A549 (cell line): ENCODE measurements at regions not wholly inside any gene's neighbourhood (a gene's known extent, or its start where the extent isn't known, plus 50 kb on each side); places are given as distances from the start of the nearest gene placed in this dataset.
A peak's percentile ranks its signal among the peaks of the same experiment; 100 is the strongest.

Source experiments
- ATAC-seq, 2 experiments: fragments of 200-7000 bp in 1 of 2; fragments of >200 bp in 1 of 2; cut with Nextera tagmentation in 1 of 2; cut with Tn5 transposase in 1 of 2; 3 replicates each; pipeline versions ENCODE4 v1.8.0 to v1.9.1; 2018 to 2020; ENCODE audit warnings: mild to moderate bottlenecking in 1 of 2, moderate library complexity in 1 of 2
- CTCF ChIA-PET: fragments of 300-600 bp; sonication (Branson Sonifier 250); formaldehyde crosslinking; extraction: SDS; loops from one replicate; lab custom pipeline; 2021; ENCODE audit warnings: antibody characterized with exemption, inconsistent platforms; lab: Yijun Ruan, JAX
- POLR2A ChIA-PET: fragments of 350-600 bp; formaldehyde crosslinking; extraction: SDS; loops from one replicate; lab custom pipeline; 2021; ENCODE audit warnings: antibody characterized with exemption, inconsistent platforms; lab: Yijun Ruan, JAX
- DNase-seq, 2 experiments: peaks; one replicate each; pipeline versions ENCODE4 v3.0.0 to v3.0.0-alpha.2; 2011 to 2016; ENCODE audit warnings: low read depth in 1 of 2, low spot score in 1 of 2
- FAIRE-seq: peaks from 2 replicates; lab custom pipeline; 2011; peaks lifted over from hg19 to GRCh38; lab: Jason Lieb, UNC
- H3K27ac ChIP-seq, 2 experiments: fragments of >200 bp; sonication (Bioruptor Twin); formaldehyde crosslinking; 3 replicates each; pipeline ENCODE4 v1.5.1; 2016 to 2017
- H3K4me1 ChIP-seq: fragments of >200 bp; sonication (Bioruptor Twin); formaldehyde crosslinking; 3 replicates; pipeline ENCODE4 v1.6.1; 2016
- H3K4me2 ChIP-seq: fragments of >200 bp; sonication (Bioruptor Twin); formaldehyde crosslinking; 3 replicates; pipeline ENCODE4 v1.6.1; 2016
- H3K4me3 ChIP-seq: fragments of >200 bp; sonication (Bioruptor Twin); formaldehyde crosslinking; 3 replicates; pipeline ENCODE4 v1.5.1; 2016
- H3K9me3 ChIP-seq: fragments of >200 bp; sonication (Bioruptor Twin); formaldehyde crosslinking; 3 replicates; pipeline ENCODE4 v1.6.1; 2016
- CBX2 ChIP-seq: fragments of 200-600 bp; sonication (generic); IDR thresholded peaks from 2 replicates; pipeline ENCODE4 v1.6.1; 2016; ENCODE audit warnings: low read depth, mild to moderate bottlenecking, borderline replicate concordance
- CEBPB ChIP-seq, 2 experiments: fragments of >200 bp in 1 of 2; sonication (Bioruptor Twin) in 1 of 2; formaldehyde crosslinking in 1 of 2; IDR thresholded peaks; 2 replicates each; pipeline ENCODE4 v1.6.1; 2012 to 2016
- EHF ChIP-seq: fragments of 250-450 bp; sonication (Bioruptor Pico); IDR thresholded peaks from 2 replicates; pipeline ENCODE4 v1.5.0; 2020; ENCODE audit warnings: mild to moderate bottlenecking
- ELK1 ChIP-seq: fragments of 150-350 bp; IDR thresholded peaks from 2 replicates; pipeline ENCODE4 v1.6.1; 2014; ENCODE audit warnings: low read depth, mild to moderate bottlenecking, low read length
- ESRRA ChIP-seq: fragments of 150-350 bp; IDR thresholded peaks from 2 replicates; pipeline ENCODE4 v1.6.1; 2014; ENCODE audit warnings: mild to moderate bottlenecking, low read length, borderline replicate concordance
- FOSB ChIP-seq: fragments of 250-450 bp; sonication (Bioruptor Pico); IDR thresholded peaks from 2 replicates; pipeline ENCODE4 v1.5.0; 2020; ENCODE audit warnings: mild to moderate bottlenecking, moderate library complexity
- FOSL2 ChIP-seq, 2 experiments: fragments of 450-650 bp in 1 of 2; fragments of >200 bp in 1 of 2; sonication (Bioruptor Twin) in 1 of 2; formaldehyde crosslinking; IDR thresholded peaks; 2 replicates each; pipeline versions ENCODE4 v1.5.0 to v1.6.1; 2016 to 2020; ENCODE audit warnings: mild to moderate bottlenecking in 1 of 2, moderate library complexity in 1 of 2
- HDAC2 ChIP-seq: fragments of 200-600 bp; sonication (generic); IDR thresholded peaks from 2 replicates; pipeline ENCODE4 v1.6.1; 2016
- HOXB5 ChIP-seq: fragments of 250-450 bp; sonication (Bioruptor Pico); IDR thresholded peaks from 2 replicates; pipeline ENCODE4 v1.5.0; 2020; ENCODE audit warnings: mild to moderate bottlenecking, moderate library complexity
- JUN ChIP-seq, 2 experiments: fragments of >200 bp; sonication (Bioruptor Twin); formaldehyde crosslinking; IDR thresholded peaks; 2 replicates in 1 of 2; 3 replicates in 1 of 2; pipeline ENCODE4 v1.6.1; 2016 to 2017
- KDM1A ChIP-seq: fragments of 200-600 bp; sonication (generic); IDR thresholded peaks from 2 replicates; pipeline ENCODE4 v1.6.1; 2016; ENCODE audit warnings: low read depth, mild to moderate bottlenecking
- KDM5A ChIP-seq: fragments of 200-600 bp; sonication (generic); IDR thresholded peaks from 2 replicates; pipeline ENCODE4 v1.6.1; 2016; ENCODE audit warnings: antibody characterized with exemption, mild to moderate bottlenecking
- MAFK ChIP-seq: fragments of 450-650 bp; IDR thresholded peaks from 2 replicates; pipeline ENCODE4 v1.6.1; 2014; ENCODE audit not compliant: partially characterized antibody
- MAZ ChIP-seq: fragments of 150-350 bp; IDR thresholded peaks from 2 replicates; pipeline ENCODE4 v1.6.1; 2014; ENCODE audit warnings: antibody characterized with exemption, low read depth, low read length, borderline replicate concordance
- NFE2L2 ChIP-seq: fragments of 150-350 bp; conservative IDR thresholded peaks from 2 replicates; pipeline ENCODE4 v1.6.1; 2014; ENCODE audit warnings: low read length
- NR3C1 ChIP-seq: fragments of >200 bp; sonication (Bioruptor Twin); formaldehyde crosslinking; IDR thresholded peaks from 3 replicates; pipeline ENCODE4 v1.6.1; 2017
- RAD21 ChIP-seq, 2 experiments: fragments of >200 bp in 1 of 2; sonication (Bioruptor Twin) in 1 of 2; formaldehyde crosslinking in 1 of 2; IDR thresholded peaks in 1 of 2; conservative IDR thresholded peaks in 1 of 2; 2 replicates in 1 of 2; 3 replicates in 1 of 2; pipeline ENCODE4 v1.6.1; 2012 to 2018; ENCODE audit warnings: inconsistent platforms in 1 of 2
- REST ChIP-seq: fragments of 200-600 bp; sonication (generic); IDR thresholded peaks from 2 replicates; pipeline ENCODE4 v1.6.1; 2016; ENCODE audit warnings: antibody characterized with exemption, mild to moderate bottlenecking, moderate library complexity
- RFX5 ChIP-seq: fragments of 450-650 bp; IDR thresholded peaks from 2 replicates; pipeline ENCODE4 v1.7.1; 2014; ENCODE audit warnings: antibody characterized with exemption, mild to moderate bottlenecking, moderate library complexity
- RNF2 ChIP-seq: fragments of 200-600 bp; sonication (generic); IDR thresholded peaks from 2 replicates; pipeline ENCODE4 v1.6.1; 2016; ENCODE audit warnings: low read depth, mild to moderate bottlenecking, antibody characterized with exemption, moderate library complexity, borderline replicate concordance
- SREBF2 ChIP-seq: fragments of 450-650 bp; IDR thresholded peaks from 2 replicates; pipeline ENCODE4 v1.6.1; 2014; ENCODE audit warnings: mild to moderate bottlenecking, moderate library complexity
- TP53 ChIP-seq: fragments of 250-450 bp; sonication (Bioruptor Pico); IDR thresholded peaks from 2 replicates; pipeline ENCODE4 v1.5.0; 2021; ENCODE audit warnings: mild to moderate bottlenecking, moderate library complexity
- USF2 ChIP-seq: fragments of 450-650 bp; IDR thresholded peaks from 2 replicates; pipeline ENCODE4 v1.6.1; 2014; ENCODE audit warnings: antibody characterized with exemption
- ZC3H11A ChIP-seq: fragments of 450-650 bp; IDR thresholded peaks from 2 replicates; pipeline ENCODE4 v1.6.1; 2014; ENCODE audit warnings: antibody characterized with exemption, mild to moderate bottlenecking
- ZSCAN20 ChIP-seq: fragments of 250-450 bp; sonication (Bioruptor Pico); IDR thresholded peaks from 2 replicates; pipeline ENCODE4 v1.8.0; 2022; ENCODE audit warnings: mild to moderate bottlenecking, moderate library complexity
- WGBS: methylation state at CpG from one replicate; pipeline ENCODE4 v1.1.6; 2017; ENCODE audit errors: missing lambda C conversion rate; 5-methylcytosine and 5-hydroxymethylcytosine counted together
- TF ChIP-seq, protein P1 (sequence below): fragments of >200 bp; sonication (Bioruptor Twin); formaldehyde crosslinking; IDR thresholded peaks from 2 replicates; pipeline ENCODE4 v1.6.1; 2016
- TF ChIP-seq, protein P2 (sequence below): fragments of >200 bp; sonication (Bioruptor Twin); formaldehyde crosslinking; IDR thresholded peaks from 3 replicates; pipeline ENCODE4 v1.6.1; 2016

- no peaks in the 10 kb centered on the region for H3K4me1 ChIP-seq
- no peak overlapping the region for H3K4me3 ChIP-seq
- no peak for ATAC-seq
- ChIA-PET POLR2A (no interaction called here), CTCF (no interaction called here)
- 53% methylated on average over 2 of the region's 2 CpGs for WGBS
- no peak overlapping the region for H3K4me2 ChIP-seq
- no peak for TF ChIP-seq CEBPB (IDR thresholded peaks at IDR 0.05)
- no peak for TF ChIP-seq TP53
- TF ChIP-seq NFE2L2: no peak
- no peak for TF ChIP-seq JUN (IDR thresholded peaks at IDR 0.05)
- TF ChIP-seq ZSCAN20: no peak
- no peak for TF ChIP-seq FOSL2 (IDR thresholded peaks at IDR 0.05)
- no peak for TF ChIP-seq FOSL2 (CRISPR knock-in tag; IDR thresholded peaks at IDR 0.05)
- no peak for TF ChIP-seq REST
- peak; percentile 78 for TF ChIP-seq MAFK
- no peak for FAIRE-seq
- no peaks in the 10 kb centered on the region for H3K9me3 ChIP-seq
- H3K27ac ChIP-seq: no peak overlapping the region
- no peak for DNase-seq
These were observed 71.8 kb downstream of the LARP7 start for GRCh38 chr4:112708772-112709171.

GRCh38 chr4:112714922-112715901 lies 78.3 kb downstream of the LARP7 start:
- Histone ChIP-seq H3K4me1 (no peaks in the 10 kb centered on the region), H3K27ac (no peak overlapping the region)
- no peak for DNase-seq
- POLR2A ChIA-PET: interaction anchor here (0.5 kb wide), 1 partner anchor 15 kb away, joined by 6 read pairs; no protein-coding TSS in a partner anchor
- TF ChIP-seq, protein P1, sequence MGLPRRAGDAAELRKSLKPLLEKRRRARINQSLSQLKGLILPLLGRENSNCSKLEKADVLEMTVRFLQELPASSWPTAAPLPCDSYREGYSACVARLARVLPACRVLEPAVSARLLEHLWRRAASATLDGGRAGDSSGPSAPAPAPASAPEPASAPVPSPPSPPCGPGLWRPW: no peak
- no peak for TF ChIP-seq KDM5A
- no peak for TF ChIP-seq FOSL2 (IDR thresholded peaks at IDR 0.05)
- TF ChIP-seq FOSL2 (CRISPR knock-in tag; IDR thresholded peaks at IDR 0.05): no peak
- TF ChIP-seq JUN (IDR thresholded peaks at IDR 0.05): no peak
- TF ChIP-seq FOSB (CRISPR knock-in tag): no peak
- no peak for TF ChIP-seq EHF (CRISPR knock-in tag)
- no peak for TF ChIP-seq RAD21 (conservative IDR thresholded peaks at IDR 0.05 in 1 of 2, IDR thresholded peaks at IDR 0.05 in 1 of 2)
- TF ChIP-seq KDM1A: no peak
- no peak for TF ChIP-seq MAZ
- no peak for TF ChIP-seq NR3C1
- TF ChIP-seq HOXB5 (CRISPR knock-in tag): no peak
- no peak for TF ChIP-seq MAFK
- TF ChIP-seq SREBF2: no peak
- no peak for TF ChIP-seq ZC3H11A
- TF ChIP-seq, all 56 proteins: peak for 0
- no peaks in the 10 kb centered on the region for H3K9me3 ChIP-seq
- no peak overlapping the region for H3K4me2 ChIP-seq
- 69% methylated on average over 11 of the region's 11 CpGs for WGBS
- FAIRE-seq: no peak
- CTCF ChIA-PET: no interaction called here
- H3K4me3 ChIP-seq: no peak overlapping the region
- ATAC-seq: no peak

- Histone ChIP-seq H3K4me2 (no peak overlapping the region), H3K4me1 (no peaks in the 10 kb centered on the region), H3K9me3 (no peaks in the 10 kb centered on the region), H3K27ac (no peak overlapping the region), H3K4me3 (no peak overlapping the region)
- WGBS: 95% methylated on average over 1 of the region's 1 CpG
- ChIA-PET POLR2A (no interaction called here), CTCF (no interaction called here)
- no peak for ATAC-seq
- no peak for DNase-seq
- no peak for FAIRE-seq
- TF ChIP-seq RNF2 (no peak), CBX2 (no peak), RFX5 (no peak), ELK1 (no peak), MAZ (no peak), EHF (CRISPR knock-in tag) (no peak), USF2 (no peak), HDAC2 (no peak), ESRRA (no peak)
- TF ChIP-seq, protein P2, sequence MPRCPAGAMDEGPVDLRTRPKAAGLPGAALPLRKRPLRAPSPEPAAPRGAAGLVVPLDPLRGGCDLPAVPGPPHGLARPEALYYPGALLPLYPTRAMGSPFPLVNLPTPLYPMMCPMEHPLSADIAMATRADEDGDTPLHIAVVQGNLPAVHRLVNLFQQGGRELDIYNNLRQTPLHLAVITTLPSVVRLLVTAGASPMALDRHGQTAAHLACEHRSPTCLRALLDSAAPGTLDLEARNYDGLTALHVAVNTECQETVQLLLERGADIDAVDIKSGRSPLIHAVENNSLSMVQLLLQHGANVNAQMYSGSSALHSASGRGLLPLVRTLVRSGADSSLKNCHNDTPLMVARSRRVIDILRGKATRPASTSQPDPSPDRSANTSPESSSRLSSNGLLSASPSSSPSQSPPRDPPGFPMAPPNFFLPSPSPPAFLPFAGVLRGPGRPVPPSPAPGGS: no peak
These were observed 80.9 kb downstream of the LARP7 start for GRCh38 chr4:112717856-112718255.
